H9 (cell line): ENCODE measurements at regions not wholly inside any gene's neighbourhood (a gene's known extent, or its start where the extent isn't known, plus 50 kb on each side); places are given as distances from the start of the nearest gene placed in this dataset.

Experiments
- DNase-seq: peaks from one replicate; pipeline ENCODE4 v3.0.0-alpha.2; 2017
- H2AFZ ChIP-seq: one replicate; pipeline ENCODE4 v1.6.1; 2013; ENCODE audit warnings: mild to moderate bottlenecking, low read length, control low read depth, moderate library complexity
- H2AK5ac ChIP-seq: 2 replicates; pipeline ENCODE4 v1.6.1; 2013; ENCODE audit warnings: low read length, control low read depth, mixed read lengths; ENCODE audit not compliant: insufficient read length
- H2BK120ac ChIP-seq: one replicate; pipeline ENCODE4 v1.6.1; 2013; ENCODE audit warnings: low read depth, mild to moderate bottlenecking, low read length, control low read depth, inconsistent platforms; ENCODE audit not compliant: poor library complexity, severe bottlenecking
- H2BK12ac ChIP-seq: 2 replicates; pipeline ENCODE4 v1.6.1; 2013; ENCODE audit warnings: low read length, control low read depth, mixed read lengths, low read depth; ENCODE audit not compliant: insufficient read length
- H2BK15ac ChIP-seq: 2 replicates; pipeline ENCODE4 v1.6.1; 2013; ENCODE audit warnings: low read depth, low read length, control low read depth
- H2BK20ac ChIP-seq: one replicate; pipeline ENCODE4 v1.6.1; 2013; ENCODE audit warnings: low read depth, mild to moderate bottlenecking, low read length, control low read depth, inconsistent platforms; ENCODE audit not compliant: poor library complexity, severe bottlenecking
- H2BK5ac ChIP-seq: 2 replicates; pipeline ENCODE4 v1.6.1; 2013; ENCODE audit warnings: low read length, control low read depth, mixed read lengths; ENCODE audit not compliant: insufficient read length
- H3K14ac ChIP-seq: 2 replicates; pipeline ENCODE4 v1.6.1; 2013; ENCODE audit warnings: low read length, control low read depth; ENCODE audit not compliant: insufficient read depth
- H3K18ac ChIP-seq: 2 replicates; pipeline ENCODE4 v1.6.1; 2013; ENCODE audit warnings: low read depth, mild to moderate bottlenecking, mixed read lengths, low read length, control low read depth; ENCODE audit not compliant: insufficient read length
- H3K23ac ChIP-seq: 2 replicates; pipeline ENCODE4 v1.6.1; 2013; ENCODE audit warnings: low read length, control low read depth, mixed read lengths, low read depth; ENCODE audit not compliant: insufficient read length
- H3K23me2 ChIP-seq: 2 replicates; pipeline ENCODE4 v1.6.1; 2013; ENCODE audit warnings: low read depth, mild to moderate bottlenecking, mixed read lengths, low read length, control low read depth; ENCODE audit not compliant: insufficient read length, poor library complexity, severe bottlenecking
- H3K27ac ChIP-seq: 2 replicates; pipeline ENCODE4 v1.5.1; 2013; ENCODE audit warnings: low read length, control low read depth, mixed read lengths, low read depth; ENCODE audit not compliant: insufficient read length
- H3K27me3 ChIP-seq: 2 replicates; pipeline ENCODE4 v1.6.1; 2013; ENCODE audit warnings: low read length, control low read depth, inconsistent platforms; ENCODE audit not compliant: insufficient read depth
- H3K4ac ChIP-seq: 2 replicates; pipeline ENCODE4 v1.6.1; 2013; ENCODE audit warnings: low read depth, mild to moderate bottlenecking, control low read depth, inconsistent platforms, low read length, moderate library complexity
- H3K4me1 ChIP-seq: 2 replicates; pipeline ENCODE4 v1.6.1; 2013; ENCODE audit warnings: low read length, control low read depth, inconsistent platforms; ENCODE audit not compliant: insufficient read depth
- H3K4me2 ChIP-seq: 2 replicates; pipeline ENCODE4 v1.6.1; 2013; ENCODE audit warnings: low read length, control low read depth, mixed read lengths; ENCODE audit not compliant: insufficient read length, insufficient read depth
- H3K56ac ChIP-seq: 2 replicates; pipeline ENCODE4 v1.6.1; 2013; ENCODE audit warnings: low read depth, mild to moderate bottlenecking, mixed read lengths, low read length, control low read depth; ENCODE audit not compliant: insufficient read length
- H3K79me1 ChIP-seq: 2 replicates; pipeline ENCODE4 v1.6.1; 2013; ENCODE audit warnings: low read depth, mild to moderate bottlenecking, moderate library complexity, low read length, control low read depth, inconsistent platforms; ENCODE audit not compliant: insufficient read depth, poor library complexity, severe bottlenecking
- H3K79me2 ChIP-seq: 2 replicates; pipeline ENCODE4 v1.6.1; 2013; ENCODE audit warnings: low read length, control low read depth, inconsistent platforms; ENCODE audit not compliant: insufficient read depth
- H3K9ac ChIP-seq: 2 replicates; pipeline ENCODE4 v1.6.1; 2013; ENCODE audit warnings: low read length, control low read depth, mixed read lengths; ENCODE audit not compliant: insufficient read length; ENCODE audit errors: extremely low read depth
- H3K9me3 ChIP-seq: one replicate; pipeline ENCODE4 v1.6.1; 2013; ENCODE audit warnings: low read depth, low read length, inconsistent platforms; ENCODE audit not compliant: control insufficient read depth
- H3T11ph ChIP-seq: one replicate; pipeline ENCODE4 v1.6.1; 2013; ENCODE audit warnings: mild to moderate bottlenecking, low read length, control low read depth, inconsistent platforms
- H4K20me1 ChIP-seq: one replicate; pipeline ENCODE4 v1.6.1; 2013; ENCODE audit not compliant: control insufficient read depth, insufficient read length, insufficient read depth
- H4K5ac ChIP-seq: 2 replicates; pipeline ENCODE4 v1.6.1; 2013; ENCODE audit warnings: low read depth, mild to moderate bottlenecking, mixed read lengths, low read length, control low read depth; ENCODE audit not compliant: insufficient read length
- H4K8ac ChIP-seq: replicated peaks from 2 replicates; pipeline ENCODE4 v1.6.1; 2013; ENCODE audit warnings: low read length, control low read depth, mixed read lengths, low read depth; ENCODE audit not compliant: insufficient read length
- H4K91ac ChIP-seq: 2 replicates; pipeline ENCODE4 v1.6.1; 2013; ENCODE audit warnings: low read depth, mild to moderate bottlenecking, moderate library complexity, mixed read lengths, low read length, control low read depth; ENCODE audit not compliant: insufficient read length
- H3K27ac Mint-ChIP-seq, 3 experiments: 2 replicates in 2 of 3; 3 replicates in 1 of 3; pipeline ENCODE4 v1.8.0; 2020 to 2021; ENCODE audit warnings: mixed read lengths in 3 of 3, mild to moderate bottlenecking in 1 of 3, moderate library complexity in 1 of 3
- H3K27me3 Mint-ChIP-seq: 2 replicates; pipeline ENCODE4 v1.8.0; 2021; ENCODE audit warnings: low read depth, mild to moderate bottlenecking, moderate library complexity, mixed read lengths
- H3K36me3 Mint-ChIP-seq, 3 experiments: 2 replicates in 2 of 3; 3 replicates in 1 of 3; pipeline ENCODE4 v1.8.0; 2020 to 2021; ENCODE audit warnings: low read depth in 3 of 3, mixed read lengths in 3 of 3; ENCODE audit not compliant: insufficient read depth in 1 of 3
- H3K4me1 Mint-ChIP-seq, 2 experiments: 2 replicates each; pipeline ENCODE4 v1.8.0; 2020; ENCODE audit warnings: mixed read lengths in 2 of 2
- H3K4me3 Mint-ChIP-seq, 2 experiments: 2 replicates in 1 of 2; 3 replicates in 1 of 2; pipeline ENCODE4 v1.8.0; 2020 to 2021; ENCODE audit warnings: mild to moderate bottlenecking in 2 of 2, mixed read lengths in 2 of 2, moderate library complexity in 1 of 2
- H3K9me3 Mint-ChIP-seq, 2 experiments: 2 replicates in 1 of 2; 3 replicates in 1 of 2; pipeline ENCODE4 v1.8.0; 2020; ENCODE audit warnings: mild to moderate bottlenecking in 2 of 2, mixed read lengths in 2 of 2, moderate library complexity in 1 of 2
- CTCF ChIP-seq: fragments of 200-600 bp; sonication (generic); conservative IDR thresholded peaks from 3 replicates; pipeline ENCODE4 v1.8.0; 2021; ENCODE audit warnings: antibody characterized with exemption, mild to moderate bottlenecking
- WGBS: extraction: QIAGEN DNeasy Blood & Tissue Kit; methylation state at CpG from one replicate; pipeline ENCODE4 v1.1.7; 2013; ENCODE audit warnings: missing lambda C conversion rate, low lambda C conversion rate, mixed read lengths; ENCODE audit not compliant: insufficient read length; ENCODE audit errors: extremely low coverage; 5-methylcytosine and 5-hydroxymethylcytosine counted together

DNA sequence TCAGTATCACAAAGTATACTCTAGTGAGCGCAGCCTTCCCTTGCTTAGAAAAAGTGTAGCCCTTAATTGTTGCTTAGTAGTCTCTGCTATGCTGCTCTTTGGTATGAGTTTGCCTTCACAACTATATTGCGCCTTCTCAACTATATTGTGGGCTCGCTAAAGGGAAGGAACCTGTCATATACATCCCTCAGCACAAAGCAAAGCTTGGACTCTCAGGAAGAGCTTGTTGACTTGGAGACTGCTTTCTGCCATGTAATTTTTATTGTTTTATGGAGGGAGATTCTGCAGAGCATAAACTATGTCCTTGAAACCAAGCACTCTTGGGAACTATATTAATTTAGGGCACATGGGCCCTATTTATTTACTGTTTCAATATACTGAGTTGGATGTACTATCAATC lies 119.1 kb upstream of the HAPLN1 start:
- Mint-ChIP-seq H3K9me3 (no peaks in the 10 kb centered on the region; a peak in 1 of 5 replicates), H3K27me3 (no peaks in the 10 kb centered on the region), H3K4me1 (no peaks in the 10 kb centered on the region), H3K27ac (no peak overlapping the region), H3K36me3 (no peaks in the 10 kb centered on the region), H3K4me3 (no peak overlapping the region)
- no peak overlapping the region for H2BK20ac ChIP-seq
- H2AFZ ChIP-seq: no peak overlapping the region
- no CpG with 5 or more reads among the region's 3 CpGs for WGBS
- H4K8ac ChIP-seq: no peak overlapping the region
- H3K56ac ChIP-seq: no peak overlapping the region
- H3K4ac ChIP-seq: no peak overlapping the region
- H2AK5ac ChIP-seq: no peak overlapping the region
- no peak for DNase-seq
- H3K27me3 ChIP-seq: no peaks in the 10 kb centered on the region
- no peak overlapping the region for H3K18ac ChIP-seq
- no peaks in the 10 kb centered on the region for H4K20me1 ChIP-seq
- no peaks in the 10 kb centered on the region for H3K79me1 ChIP-seq
- no peak overlapping the region for H2BK120ac ChIP-seq
- H4K91ac ChIP-seq: no peak overlapping the region
- no peak overlapping the region for H3K4me2 ChIP-seq
- no peak overlapping the region for H3K14ac ChIP-seq
- no peaks in the 10 kb centered on the region for H3K79me2 ChIP-seq
- H2BK5ac ChIP-seq: no peak overlapping the region
- no peak for TF ChIP-seq CTCF
- no peak overlapping the region for H2BK12ac ChIP-seq
- no peak overlapping the region for H3K9ac ChIP-seq
- H3K27ac ChIP-seq: no peak overlapping the region
- H4K5ac ChIP-seq: no peak overlapping the region
- H3K23ac ChIP-seq: no peak overlapping the region
- H3K4me1 ChIP-seq: no peaks in the 10 kb centered on the region
- H3T11ph ChIP-seq: no peak overlapping the region
- no peaks in the 10 kb centered on the region for H3K23me2 ChIP-seq
- no peaks in the 10 kb centered on the region for H3K9me3 ChIP-seq
- H2BK15ac ChIP-seq: no peak overlapping the region
